NCI-H146 treated with DMSO at 0.1 percent for 48 hours (cell line): ENCODE measurements at regions not wholly inside any gene's neighbourhood (a gene's known extent, or its start where the extent isn't known, plus 50 kb on each side); places are given as distances from the start of the nearest gene placed in this dataset.
"Not testable (repeated sequence)": the region's sequence is repeated elsewhere in the genome, so short reads cannot be mapped to it uniquely, and the experiment has no call there.

Experiments
- DNase-seq: peaks from one replicate; lab custom pipeline; 2025; ENCODE audit not compliant: unreplicated experiment; lab: John Stamatoyannopoulos, UW

- no peak for DNase-seq
Observed at GRCh38 chr20:55540013-55540412, 465.3 kb downstream of the CBLN4 start.

GRCh38 chr20:55538261-55538908, 466.9 kb downstream of the CBLN4 start:
- DNase-seq: no peak

GRCh38 chr20:55535366-55535765, 470.0 kb downstream of the CBLN4 start:
- DNase-seq: no peak

GRCh38 chr20:55533632-55534031, 471.7 kb downstream of the CBLN4 start:
- DNase-seq: no peak

- DNase-seq: no peak
Observed at GRCh38 chr20:55530763-55531162, 474.6 kb downstream of the CBLN4 start.

GRCh38 chr20:55528482-55528881, 476.8 kb downstream of the CBLN4 start:
- no peak for DNase-seq

GRCh38 chr20:55522296-55522815, 483.0 kb downstream of the CBLN4 start:
- no peak for DNase-seq

GRCh38 chr20:55517584-55517983, 487.7 kb downstream of the CBLN4 start:
- not testable (repeated sequence) for DNase-seq

GRCh38 chr20:55515832-55516231, 489.5 kb downstream of the CBLN4 start:
- peak; percentile 11 for DNase-seq

- peak; percentile 80 for DNase-seq
Observed at GRCh38 chr20:55514531-55514930, 490.8 kb downstream of the CBLN4 start.

GRCh38 chr20:55513954-55514353, 491.4 kb downstream of the CBLN4 start:
- DNase-seq: no peak

GRCh38 chr20:55500130-55500529, 505.2 kb downstream of the CBLN4 start:
- DNase-seq: no peak

- DNase-seq: no peak
Observed at GRCh38 chr20:55488593-55488992, 516.7 kb downstream of the CBLN4 start.

GRCh38 chr20:55478724-55479450, 526.4 kb downstream of the CBLN4 start:
- DNase-seq: no peak

- DNase-seq: no peak
Observed at GRCh38 chr20:55472704-55473103, 532.6 kb downstream of the CBLN4 start.

- DNase-seq: no peak
Observed at GRCh38 chr20:55471052-55472006, 534.0 kb downstream of the CBLN4 start.

GRCh38 chr20:55469074-55469473, 536.2 kb downstream of the CBLN4 start:
- no peak for DNase-seq

- no peak for DNase-seq
Observed at GRCh38 chr20:55461519-55461918, 543.8 kb downstream of the CBLN4 start.

GRCh38 chr20:55456316-55456940, 548.9 kb downstream of the CBLN4 start:
- no peak for DNase-seq

- no peak for DNase-seq
Observed at GRCh38 chr20:55449091-55449490, 556.2 kb downstream of the CBLN4 start.

- DNase-seq: peak; percentile 51
Observed at GRCh38 chr20:55446301-55446700, 559.0 kb downstream of the CBLN4 start.
